HG03025 (cell line): ENCODE measurements at regions not wholly inside any gene's neighbourhood (a gene's known extent, or its start where the extent isn't known, plus 50 kb on each side); places are given as distances from the start of the nearest gene placed in this dataset.
A peak's percentile ranks its signal among the peaks of the same experiment; 100 is the strongest.
"Not testable (repeated sequence)": the region's sequence is repeated elsewhere in the genome, so short reads cannot be mapped to it uniquely, and the experiment has no call there.

ENCODE experiments used
- ATAC-seq: cut with Tn5 transposase; IDR thresholded peaks from one replicate; pipeline ENCODE4 v1.9.1; 2021; ENCODE audit warnings: mild to moderate bottlenecking, moderate library complexity; ENCODE audit not compliant: unreplicated experiment, low FRiP score

GRCh38 chrX:131595120-131595519 lies 51.2 kb downstream of the OR13H1 start:
- ATAC-seq = no peak

- ATAC-seq = no peak
Measured at GRCh38 chrX:131607792-131608369, 64.0 kb downstream of the OR13H1 start.

GRCh38 chrX:131609480-131609879 lies 65.6 kb downstream of the OR13H1 start:
- ATAC-seq = no peak

- no peak for ATAC-seq
Measured at GRCh38 chrX:131613260-131613659, 69.4 kb downstream of the OR13H1 start.

GRCh38 chrX:131614241-131614640 lies 70.4 kb downstream of the OR13H1 start:
- ATAC-seq = no peak

- ATAC-seq = no peak
Measured at GRCh38 chrX:131617182-131617581, 73.3 kb downstream of the OR13H1 start.

GRCh38 chrX:131621650-131622049 lies 77.8 kb downstream of the OR13H1 start:
- ATAC-seq = no peak

- ATAC-seq = no peak
Measured at GRCh38 chrX:131626681-131627296, 82.9 kb downstream of the OR13H1 start.

GRCh38 chrX:131630534-131630933 lies 86.7 kb downstream of the OR13H1 start:
- ATAC-seq = no peak

GRCh38 chrX:131633285-131633917 lies 89.5 kb downstream of the OR13H1 start:
- peak; percentile 88 for ATAC-seq

- no peak for ATAC-seq
Measured at GRCh38 chrX:131634900-131635299, 91.0 kb downstream of the OR13H1 start.

- no peak for ATAC-seq
Measured at GRCh38 chrX:131646106-131646505, 102.2 kb downstream of the OR13H1 start.

- no peak for ATAC-seq
Measured at GRCh38 chrX:131649741-131650140, 105.9 kb downstream of the OR13H1 start.

- ATAC-seq = no peak
Measured at GRCh38 chrX:131650637-131651410, 107.0 kb downstream of the OR13H1 start.

GRCh38 chrX:131663726-131664125 lies 119.9 kb downstream of the OR13H1 start:
- not testable (repeated sequence) for ATAC-seq

GRCh38 chrX:131671735-131672134 lies 127.9 kb downstream of the OR13H1 start:
- no peak for ATAC-seq

- ATAC-seq = no peak
Measured at GRCh38 chrX:131675596-131676194, 131.8 kb downstream of the OR13H1 start.

- ATAC-seq = peak; percentile 70
Measured at GRCh38 chrX:131677655-131678628, 134.1 kb downstream of the OR13H1 start.

- not testable (repeated sequence) for ATAC-seq
Measured at GRCh38 chrX:131682735-131683134, 138.9 kb downstream of the OR13H1 start.

- ATAC-seq = no peak
Measured at GRCh38 chrX:131693359-131693758, 149.5 kb downstream of the OR13H1 start.
